T1000 (cell line): ENCODE measurements at regions not wholly inside any gene's neighbourhood (a gene's known extent, or its start where the extent isn't known, plus 50 kb on each side); places are given as distances from the start of the nearest gene placed in this dataset.

Experiments
- DNase-seq: peaks from one replicate; lab custom pipeline; 2025; ENCODE audit warnings: mixed read lengths; lab: John Stamatoyannopoulos, UW

DNA sequence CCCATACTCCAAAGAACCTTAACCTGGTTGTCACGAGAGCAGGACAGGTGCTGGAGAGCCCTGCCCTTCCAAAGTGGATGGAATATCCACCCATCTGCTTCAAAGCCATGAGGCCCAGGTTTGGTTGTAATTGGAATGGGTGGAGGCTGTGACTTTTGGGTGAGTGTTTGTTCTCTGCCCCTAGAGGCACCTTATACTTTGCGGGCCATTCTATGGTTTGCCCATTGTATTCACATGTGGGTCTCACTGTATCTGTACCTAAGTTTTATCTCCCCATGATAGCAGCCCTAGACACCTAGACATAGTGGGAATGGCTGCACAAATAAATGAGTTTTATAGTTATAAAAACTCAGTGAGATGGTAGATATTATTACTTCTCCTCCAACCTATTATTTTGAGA is 67.1 kb upstream of the NAA20 start:
- DNase-seq: no peak

DNA sequence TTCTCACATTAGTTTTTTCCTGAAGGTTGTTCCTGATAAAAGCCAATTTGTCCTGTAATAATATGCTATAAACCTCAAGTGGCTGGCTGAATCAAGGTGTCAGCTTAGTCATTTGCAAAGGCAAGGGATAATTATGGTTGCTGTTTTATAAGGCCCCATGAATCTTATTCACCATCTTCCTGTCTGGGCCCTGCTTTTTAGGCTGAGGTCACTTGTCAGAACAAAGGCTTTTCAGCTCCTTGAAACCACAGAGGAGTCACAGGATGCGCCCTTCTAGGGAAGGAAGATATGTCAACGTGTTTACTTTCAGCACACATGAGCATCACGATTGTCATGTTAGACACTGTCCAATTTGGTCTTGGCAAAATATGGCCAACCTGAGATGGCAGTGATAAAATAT is 64.8 kb upstream of the NAA20 start:
- no peak for DNase-seq

DNA sequence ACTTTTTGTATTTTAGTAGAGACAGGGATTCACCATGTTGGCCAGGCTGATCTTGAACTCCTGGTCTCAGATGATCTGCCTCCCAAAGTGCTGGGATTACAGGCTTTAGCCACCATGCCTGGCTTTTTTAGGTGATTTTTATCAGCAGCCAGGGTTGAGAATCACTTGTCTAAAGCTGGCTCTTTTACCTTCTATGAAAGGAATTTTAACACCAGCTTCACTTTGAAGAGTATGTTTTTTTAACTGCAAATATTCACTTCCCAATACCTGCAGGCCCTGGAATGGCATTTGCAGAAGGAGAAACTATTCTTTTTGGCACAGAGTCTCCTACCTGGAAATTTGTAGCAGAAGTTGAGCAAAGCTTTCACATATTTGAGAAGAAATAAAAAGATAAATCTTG is 63.6 kb upstream of the NAA20 start:
- DNase-seq: no peak

DNA sequence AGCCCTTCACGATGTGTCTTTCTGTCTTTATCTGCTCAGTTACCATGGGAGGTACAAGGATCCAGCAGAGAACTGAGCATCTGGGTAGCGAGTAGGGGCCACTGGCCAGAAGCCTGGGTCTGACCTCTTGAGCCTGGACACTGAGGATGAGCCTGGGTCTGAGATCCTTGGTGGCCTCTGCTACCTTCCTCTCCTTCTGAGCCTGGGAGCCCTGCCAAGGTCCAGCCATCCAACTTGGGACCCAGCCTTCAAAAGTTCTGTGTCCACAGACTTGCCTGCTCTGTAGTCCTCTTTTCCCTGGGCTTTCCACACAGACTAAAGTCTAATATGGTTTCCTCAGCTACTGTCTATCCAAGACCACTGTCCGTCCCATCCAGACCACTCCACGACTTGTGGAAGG is 60.2 kb upstream of the NAA20 start:
- DNase-seq: no peak

DNA sequence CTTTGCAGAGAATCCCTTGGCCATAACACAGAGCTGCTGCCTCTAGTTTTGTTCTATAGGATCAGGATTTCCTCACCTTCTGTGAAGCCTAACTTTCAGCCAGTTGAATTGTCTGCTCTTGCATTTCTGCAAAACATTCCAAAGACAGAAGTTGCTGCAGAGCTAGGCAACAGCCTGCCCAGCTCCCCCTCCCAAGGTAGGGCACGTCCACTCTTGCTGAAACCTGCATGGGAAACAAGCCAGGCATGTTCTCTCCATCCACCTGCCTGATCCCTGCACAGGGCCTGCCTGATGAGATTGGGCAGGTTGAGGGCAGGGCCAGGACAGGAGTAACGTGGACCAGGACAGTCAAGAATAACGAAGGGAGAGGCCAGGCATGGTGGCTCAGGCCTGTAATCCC is 58.9 kb upstream of the NAA20 start:
- DNase-seq: no peak

DNA sequence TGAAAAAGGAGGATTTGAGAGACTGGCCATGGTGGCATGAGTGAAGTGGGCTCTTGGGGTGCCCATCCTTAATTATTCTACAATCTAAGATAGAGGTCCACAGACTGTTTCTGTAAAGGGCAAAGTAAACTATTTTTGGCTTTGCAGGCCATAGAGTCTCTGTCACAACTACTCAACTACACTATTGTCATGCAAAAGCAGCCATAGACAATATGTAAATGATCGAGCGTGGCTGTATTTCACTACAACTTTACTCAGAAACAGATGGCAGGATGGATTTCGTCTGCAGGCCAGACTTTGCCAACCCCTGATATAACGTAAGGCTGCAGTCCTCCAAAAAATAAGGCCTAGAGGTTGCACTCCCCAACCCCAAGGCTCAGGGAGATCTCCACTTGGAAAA is 58.2 kb upstream of the NAA20 start:
- DNase-seq: no peak

DNA sequence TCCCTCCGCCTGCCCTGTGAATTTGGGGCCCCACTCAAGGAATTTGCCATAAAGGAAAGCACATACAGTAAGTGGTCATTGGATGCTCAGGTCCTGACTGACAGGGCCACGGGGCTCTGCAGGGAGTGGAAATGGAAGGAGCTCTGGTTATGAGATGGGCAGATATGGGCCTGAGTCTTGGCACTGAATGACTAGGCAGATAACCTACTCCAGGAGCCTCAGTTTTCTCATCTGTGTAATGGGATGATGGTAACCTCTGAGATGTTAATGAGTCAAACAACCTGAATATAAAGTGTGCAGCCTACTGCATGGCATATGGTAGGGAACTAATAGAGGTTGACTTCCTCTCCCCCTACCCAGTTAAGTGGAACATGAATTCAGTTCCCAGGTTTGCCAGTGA is 56.4 kb upstream of the NAA20 start:
- DNase-seq: no peak

DNA sequence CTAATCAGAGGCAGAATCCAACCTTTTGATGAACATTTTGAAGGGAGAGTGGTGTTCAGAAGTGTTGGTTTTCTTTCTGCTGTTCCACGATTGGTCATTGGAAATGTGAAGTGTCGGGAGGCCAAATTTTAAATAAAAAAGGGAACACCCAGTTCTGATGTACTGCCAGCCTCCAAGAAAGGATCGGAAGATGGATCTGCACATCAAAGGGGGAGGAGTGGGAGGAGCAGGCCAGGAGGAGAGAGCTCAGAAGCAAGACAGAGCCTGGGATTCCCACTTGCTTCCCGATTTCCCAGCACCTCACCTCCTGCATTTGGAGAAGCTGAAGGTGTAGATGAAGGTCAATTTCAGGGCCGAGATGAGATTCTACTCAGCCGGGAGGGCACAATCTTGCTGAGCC is 55.9 kb upstream of the NAA20 start:
- no peak for DNase-seq

DNA sequence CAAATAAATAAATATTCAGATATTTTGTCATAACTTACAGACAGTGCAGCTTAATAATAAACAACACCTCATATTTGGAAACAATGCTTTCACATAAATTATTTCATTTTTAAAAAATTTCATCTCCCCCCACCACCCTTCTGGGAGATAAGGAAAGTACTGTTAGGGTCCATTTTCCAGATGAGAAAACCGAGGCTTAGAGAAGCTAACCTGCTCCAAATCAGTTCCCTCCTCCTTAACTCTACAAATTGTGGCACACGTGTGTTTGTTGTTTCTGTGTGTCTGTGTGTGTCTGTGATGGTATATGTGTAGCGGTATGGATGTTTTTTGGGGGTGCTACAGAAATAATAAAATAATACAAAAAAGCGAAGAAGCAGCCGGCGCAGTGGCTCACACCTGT is 54.2 kb upstream of the NAA20 start:
- DNase-seq: no peak

DNA sequence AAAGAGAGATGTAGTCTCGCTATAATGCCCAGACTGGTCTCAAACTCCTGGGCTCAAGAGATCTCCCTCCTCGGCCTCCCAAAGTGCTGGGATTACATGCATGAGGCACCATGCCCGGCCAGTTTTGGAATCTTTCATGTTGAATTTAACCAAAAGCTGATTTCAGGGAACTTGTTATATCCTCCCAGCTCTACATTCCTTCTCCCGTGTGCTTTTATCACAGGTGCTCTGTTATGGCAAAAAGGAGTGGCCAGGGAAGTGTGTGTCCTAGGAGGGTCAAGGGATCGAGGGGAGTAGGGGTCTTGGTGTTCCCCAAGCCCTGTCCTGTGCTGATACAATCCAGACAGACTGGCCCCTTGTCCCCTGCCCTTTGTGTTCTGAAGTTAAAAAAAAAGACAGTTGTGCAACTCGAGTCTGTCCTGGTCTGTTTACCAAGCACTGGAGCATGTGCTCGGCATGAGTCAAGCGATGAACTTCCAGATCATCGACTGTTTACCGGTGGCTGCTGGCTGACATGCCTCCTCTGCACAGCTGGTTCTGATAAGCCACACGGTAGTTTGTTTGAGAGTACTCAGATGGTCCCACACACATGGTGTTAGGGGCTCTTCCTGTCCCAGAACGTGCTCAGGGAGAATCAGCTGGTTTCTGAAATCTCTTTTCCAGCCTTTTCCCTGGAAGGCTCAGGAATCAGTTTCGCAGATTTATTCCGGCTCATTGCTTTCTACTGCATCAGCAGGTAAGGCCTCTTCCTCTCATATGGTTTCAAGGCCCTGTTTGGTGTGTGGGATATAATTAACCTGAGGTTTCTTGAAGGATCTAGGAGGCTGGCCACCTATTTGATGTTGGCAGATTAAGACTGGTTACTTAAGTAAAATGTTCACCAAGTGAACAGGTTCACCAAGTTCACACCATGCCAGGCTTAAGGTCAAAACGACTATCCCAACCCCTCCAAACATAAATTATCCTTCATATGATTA is 52.6 kb upstream of the NAA20 start:
- DNase-seq: no peak

DNA sequence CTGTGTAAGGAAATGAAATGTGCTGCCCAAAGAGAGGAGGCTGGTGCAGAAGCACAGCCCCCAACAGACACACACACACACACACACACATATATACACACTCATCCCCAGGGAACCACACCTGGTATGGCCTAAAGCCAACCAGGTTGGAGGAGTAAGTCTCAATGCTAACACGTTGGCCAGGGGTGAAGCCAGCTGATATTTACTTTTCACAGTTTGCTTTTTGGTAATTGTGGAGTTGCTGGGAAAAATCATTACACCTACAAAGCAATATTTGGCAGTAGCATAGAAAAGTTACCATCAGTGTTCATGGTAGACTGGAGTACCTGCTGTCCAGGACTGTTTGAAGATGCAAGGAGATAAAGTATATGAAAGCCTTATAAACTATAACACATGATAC is 50.3 kb upstream of the NAA20 start:
- DNase-seq: no peak
